ENCODE measurements at regions not wholly inside any gene's neighbourhood (a gene's known extent, or its start where the extent isn't known, plus 50 kb on each side); places are given as distances from the start of the nearest gene placed in this dataset.

GRCh38 chr4:60790608-60791007 lies 409.5 kb upstream of the ADGRL3 start (continued):
- TF ChIP-seq PRDM15 (CRISPR knock-in tag; IDR thresholded peaks at IDR 0.05) (no peak), YBX1 (IDR thresholded peaks at IDR 0.05) (no peak), POLR2AphosphoS5 (IDR thresholded peaks at IDR 0.05; ENCODE audit: low read length) (no peak), ATF7 (IDR thresholded peaks at IDR 0.05; ENCODE audit: low read depth) (no peak), CTCF (IDR thresholded peaks at IDR 0.05 in 2 of 3, conservative IDR thresholded peaks at IDR 0.05 in 1 of 3; ENCODE audit: control insufficient read depth in 2 of 3, extremely low read depth in 1 of 3, insufficient read depth in 1 of 3, low read depth in 3 of 3, low read length in 3 of 3) (no peak), SUZ12 (IDR thresholded peaks at IDR 0.05; ENCODE audit: unreplicated experiment) (no peak)

GRCh38 chr4:60794372-60794771 lies 405.8 kb upstream of the ADGRL3 start:
- POLR2A ChIA-PET: no interaction called here
- FAIRE-seq: no peak

More at GRCh38 chr4:60794372-60794771, 405.8 kb upstream of the ADGRL3 start:
- intact Hi-C loops (cut with micrococcal nuclease; ENCODE audit: unreplicated experiment) (no loop called here), in situ Hi-C loops (cut with MboI) (no loop called here)
- TF ChIP-seq CHD4 (IDR thresholded peaks at IDR 0.05) (no peak), ZBTB4 (CRISPR knock-in tag; IDR thresholded peaks at IDR 0.05) (no peak), RAD51 (IDR thresholded peaks at IDR 0.05) (no peak), ZNF207 (IDR thresholded peaks at IDR 0.05; ENCODE audit: borderline replicate concordance) (no peak)
- Histone ChIP-seq H3K4me3 (no peak overlapping the region), H2AFZ (ENCODE audit: control insufficient read depth, low read depth, low read length) (no peak overlapping the region), H3K27me3 (replicated peaks in 1 of 2; ENCODE audit: control insufficient read depth in 2 of 2, insufficient read depth in 2 of 2, low read length in 1 of 2) (no peaks in the 10 kb centered on the region), H3K36me3 (ENCODE audit: control insufficient read depth in 2 of 2, insufficient read depth in 2 of 2, low read length in 1 of 2) (no peaks in the 10 kb centered on the region), H3K79me2 (ENCODE audit: control insufficient read depth, insufficient read depth, low read length) (no peaks in the 10 kb centered on the region), H4K20me1 (ENCODE audit: control insufficient read depth, insufficient read depth) (no peaks in the 10 kb centered on the region), H3K9ac (ENCODE audit: control insufficient read depth, insufficient read depth, low read length) (no peak overlapping the region), H3K4me1 (ENCODE audit: control insufficient read depth, insufficient read depth, low read length) (no peaks in the 10 kb centered on the region), H3K4me2 (ENCODE audit: control insufficient read depth, insufficient read depth) (no peak overlapping the region), H3K9me3 (replicated peaks; ENCODE audit: control insufficient read depth, insufficient read depth, low read length) (no peaks in the 10 kb centered on the region), H3K27ac (ENCODE audit: control insufficient read depth, insufficient read depth) (no peak overlapping the region)
- RAD21 ChIA-PET (ENCODE audit: unreplicated experiment): no interaction called here
- ATAC-seq (no peak), DNase-seq (ENCODE audit: low read depth, low spot score) (no peak)
- SMC1A ChIA-PET (ENCODE audit: uncharacterized antibody, unreplicated experiment): no interaction called here
- BruUV-seq (replicated peaks): no TSS peak
- CTCF ChIA-PET: interaction anchor here (0.9 to 1.2 kb wide), 2 partner anchors 11 to 12 kb away, joined by 4 to 5 read pairs; no protein-coding TSS in a partner anchor
- 57% methylated on average over 14 of the region's 14 CpGs for WGBS (ENCODE audit: insufficient coverage, insufficient replicate concordance, low lambda C conversion rate, missing lambda C conversion rate)

Measured in GM12878 (cell line).